ENCODE measurements at regions not wholly inside any gene's neighbourhood (a gene's known extent, or its start where the extent isn't known, plus 50 kb on each side); places are given as distances from the start of the nearest gene placed in this dataset.

DNA sequence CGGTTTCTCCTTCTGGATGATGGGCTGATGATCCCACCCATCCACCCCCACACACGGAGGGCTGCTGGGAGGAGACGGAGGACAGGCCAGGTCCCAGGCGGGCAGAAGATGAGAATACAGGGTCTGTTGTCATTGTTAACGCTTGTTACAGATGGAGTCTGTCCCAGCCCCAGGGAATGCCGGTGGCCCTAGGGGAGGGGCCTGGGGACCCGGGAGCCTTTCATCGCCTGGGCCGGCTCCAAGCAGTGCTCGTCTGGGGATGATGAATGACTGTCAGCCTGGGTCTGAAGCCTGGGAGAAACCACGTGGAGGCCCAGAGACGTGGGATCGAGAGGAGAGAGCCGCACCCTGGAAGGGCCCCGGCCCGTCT lies 69.2 kb downstream of the UNCX start:
- WGBS (ENCODE audit: low lambda C conversion rate), result 50% methylated on average over 14 of the region's 16 CpGs
- H3K27me3 ChIP-seq (ENCODE audit: insufficient read depth), result peaks cover 80% of the 10 kb centered on the region
- no peaks in the 10 kb centered on the region for H3K79me2 ChIP-seq (ENCODE audit: insufficient read depth)
- H3K27ac ChIP-seq (ENCODE audit: low read depth in 2 of 2, low read length in 1 of 2), result no peak overlapping the region
- no peak overlapping the region for H3K4me3 ChIP-seq (ENCODE audit: low read depth in 2 of 2, low read length in 1 of 2)
- no peaks in the 10 kb centered on the region for H4K20me1 ChIP-seq (ENCODE audit: insufficient read depth)
- H3K9me2 ChIP-seq, result no peaks in the 10 kb centered on the region
- DNase-seq, result peak; percentile 39
- CTCF ChIA-PET, result interaction anchor here (3.6 kb wide), 1 partner anchor 75 kb away, joined by 16 read pairs; no protein-coding TSS in a partner anchor
- no peak for TF ChIP-seq RCOR1 (IDR thresholded peaks at IDR 0.05; ENCODE audit: low read length)
- TF ChIP-seq, protein P1, sequence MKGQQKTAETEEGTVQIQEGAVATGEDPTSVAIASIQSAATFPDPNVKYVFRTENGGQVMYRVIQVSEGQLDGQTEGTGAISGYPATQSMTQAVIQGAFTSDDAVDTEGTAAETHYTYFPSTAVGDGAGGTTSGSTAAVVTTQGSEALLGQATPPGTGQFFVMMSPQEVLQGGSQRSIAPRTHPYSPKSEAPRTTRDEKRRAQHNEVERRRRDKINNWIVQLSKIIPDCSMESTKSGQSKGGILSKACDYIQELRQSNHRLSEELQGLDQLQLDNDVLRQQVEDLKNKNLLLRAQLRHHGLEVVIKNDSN (IDR thresholded peaks at IDR 0.05; ENCODE audit: borderline replicate concordance, low read depth), result no peak
- no peak for TF ChIP-seq SMC3 (IDR thresholded peaks at IDR 0.05; ENCODE audit: low read depth, low read length)
- no peak for TF ChIP-seq YY1 (IDR thresholded peaks at IDR 0.05; ENCODE audit: low read depth)
- no peak for TF ChIP-seq POLR2AphosphoS5 (IDR thresholded peaks at IDR 0.05; ENCODE audit: low read depth, low read length)
- TF ChIP-seq EP300 (IDR thresholded peaks at IDR 0.05; ENCODE audit: borderline replicate concordance in 1 of 2, low read depth in 1 of 2, low read length in 1 of 2), result no peak
- no peak for TF ChIP-seq FOXM1 (IDR thresholded peaks at IDR 0.05; ENCODE audit: low read depth)
- TF ChIP-seq GATA2 (CRISPR knock-in tag; IDR thresholded peaks at IDR 0.05), result no peak
- TF ChIP-seq FOSL2 (IDR thresholded peaks at IDR 0.05; ENCODE audit: borderline replicate concordance, low read depth), result no peak
- no peak for TF ChIP-seq JUND (IDR thresholded peaks at IDR 0.05)
- no peak overlapping the region for H3K4me2 ChIP-seq
- H3K4me1 ChIP-seq (ENCODE audit: control insufficient read depth in 1 of 2, insufficient read depth in 2 of 2, low read depth in 1 of 2, low read length in 1 of 2), result no peaks in the 10 kb centered on the region
- no peak overlapping the region for H3K9ac ChIP-seq
- POLR2A ChIA-PET, result no interaction called here
- H3F3A ChIP-seq (replicated peaks; ENCODE audit: insufficient read depth), result peaks cover 3% of the 10 kb centered on the region
- H2AFZ ChIP-seq (ENCODE audit: low read depth), result no peak overlapping the region
- H3K9me3 ChIP-seq, result no peaks in the 10 kb centered on the region
- H3K36me3 ChIP-seq (replicated peaks in 1 of 2; ENCODE audit: control insufficient read depth in 1 of 2, insufficient read depth in 2 of 2, low read length in 1 of 2), result no peaks in the 10 kb centered on the region

DNA sequence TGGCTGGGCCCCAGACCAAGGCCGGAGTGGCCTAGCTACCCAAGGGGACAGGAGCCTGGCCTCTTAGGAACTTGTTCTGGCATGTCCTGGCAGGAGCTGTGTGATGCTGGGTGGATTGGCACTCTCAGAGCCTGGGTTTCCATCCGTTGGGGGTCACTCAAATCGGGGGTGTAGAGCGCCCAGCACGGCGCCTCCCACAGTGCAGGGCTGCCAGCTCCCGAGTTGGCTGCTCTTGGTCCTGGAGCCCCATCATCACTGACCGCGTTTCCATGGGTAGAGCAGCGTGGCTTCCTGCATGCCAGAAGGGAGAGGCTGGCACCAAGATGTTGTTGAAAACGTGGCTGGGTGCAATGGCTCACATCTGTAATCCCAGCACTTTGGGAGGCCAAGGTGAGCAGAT lies 70.3 kb downstream of the UNCX start:
- Histone ChIP-seq H3K4me1 (ENCODE audit: control insufficient read depth in 1 of 2, insufficient read depth in 2 of 2, low read depth in 1 of 2, low read length in 1 of 2) (no peaks in the 10 kb centered on the region), H3K9me2 (no peaks in the 10 kb centered on the region), H3K9me3 (no peaks in the 10 kb centered on the region), H3K9ac (no peak overlapping the region), H3K4me3 (ENCODE audit: low read depth in 2 of 2, low read length in 1 of 2) (no peak overlapping the region), H2AFZ (ENCODE audit: low read depth) (no peak overlapping the region), H3K79me2 (ENCODE audit: insufficient read depth) (no peaks in the 10 kb centered on the region), H3F3A (replicated peaks; ENCODE audit: insufficient read depth) (peaks cover 1% of the 10 kb centered on the region), H3K27ac (ENCODE audit: low read depth in 2 of 2, low read length in 1 of 2) (no peak overlapping the region), H3K4me2 (no peak overlapping the region), H3K36me3 (replicated peaks in 1 of 2; ENCODE audit: control insufficient read depth in 1 of 2, insufficient read depth in 2 of 2, low read length in 1 of 2) (no peaks in the 10 kb centered on the region), H4K20me1 (ENCODE audit: insufficient read depth) (no peaks in the 10 kb centered on the region), H3K27me3 (ENCODE audit: insufficient read depth) (peaks cover 69% of the 10 kb centered on the region)
- CTCF ChIA-PET, result interaction anchor here (3.6 kb wide), 1 partner anchor 77 kb away, joined by 16 read pairs; no protein-coding TSS in a partner anchor
- DNase-seq, result peak; percentile 21
- POLR2A ChIA-PET, result no interaction called here
- 50% methylated on average over 10 of the region's 11 CpGs for WGBS (ENCODE audit: low lambda C conversion rate)
- no peak for TF ChIP-seq SIN3A (IDR thresholded peaks at IDR 0.05; ENCODE audit: borderline replicate concordance, low read depth, low read length)
- TF ChIP-seq EP300 (IDR thresholded peaks at IDR 0.05; ENCODE audit: borderline replicate concordance in 1 of 2, low read depth in 1 of 2, low read length in 1 of 2), result no peak
- no peak for TF ChIP-seq MEF2A (IDR thresholded peaks at IDR 0.05; ENCODE audit: borderline replicate concordance, low read depth)
- TF ChIP-seq GATA2 (CRISPR knock-in tag; IDR thresholded peaks at IDR 0.05), result no peak
- TF ChIP-seq, protein P2, sequence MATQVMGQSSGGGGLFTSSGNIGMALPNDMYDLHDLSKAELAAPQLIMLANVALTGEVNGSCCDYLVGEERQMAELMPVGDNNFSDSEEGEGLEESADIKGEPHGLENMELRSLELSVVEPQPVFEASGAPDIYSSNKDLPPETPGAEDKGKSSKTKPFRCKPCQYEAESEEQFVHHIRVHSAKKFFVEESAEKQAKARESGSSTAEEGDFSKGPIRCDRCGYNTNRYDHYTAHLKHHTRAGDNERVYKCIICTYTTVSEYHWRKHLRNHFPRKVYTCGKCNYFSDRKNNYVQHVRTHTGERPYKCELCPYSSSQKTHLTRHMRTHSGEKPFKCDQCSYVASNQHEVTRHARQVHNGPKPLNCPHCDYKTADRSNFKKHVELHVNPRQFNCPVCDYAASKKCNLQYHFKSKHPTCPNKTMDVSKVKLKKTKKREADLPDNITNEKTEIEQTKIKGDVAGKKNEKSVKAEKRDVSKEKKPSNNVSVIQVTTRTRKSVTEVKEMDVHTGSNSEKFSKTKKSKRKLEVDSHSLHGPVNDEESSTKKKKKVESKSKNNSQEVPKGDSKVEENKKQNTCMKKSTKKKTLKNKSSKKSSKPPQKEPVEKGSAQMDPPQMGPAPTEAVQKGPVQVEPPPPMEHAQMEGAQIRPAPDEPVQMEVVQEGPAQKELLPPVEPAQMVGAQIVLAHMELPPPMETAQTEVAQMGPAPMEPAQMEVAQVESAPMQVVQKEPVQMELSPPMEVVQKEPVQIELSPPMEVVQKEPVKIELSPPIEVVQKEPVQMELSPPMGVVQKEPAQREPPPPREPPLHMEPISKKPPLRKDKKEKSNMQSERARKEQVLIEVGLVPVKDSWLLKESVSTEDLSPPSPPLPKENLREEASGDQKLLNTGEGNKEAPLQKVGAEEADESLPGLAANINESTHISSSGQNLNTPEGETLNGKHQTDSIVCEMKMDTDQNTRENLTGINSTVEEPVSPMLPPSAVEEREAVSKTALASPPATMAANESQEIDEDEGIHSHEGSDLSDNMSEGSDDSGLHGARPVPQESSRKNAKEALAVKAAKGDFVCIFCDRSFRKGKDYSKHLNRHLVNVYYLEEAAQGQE (IDR thresholded peaks at IDR 0.05; ENCODE audit: low read depth, low read length), result no peak
- TF ChIP-seq EZH2phosphoT487 (IDR thresholded peaks at IDR 0.05; ENCODE audit: borderline replicate concordance, low read depth), result no peak
- TF ChIP-seq USF2 (IDR thresholded peaks at IDR 0.05; ENCODE audit: borderline replicate concordance, low read depth, low read length), result no peak
- TF ChIP-seq, protein P3, sequence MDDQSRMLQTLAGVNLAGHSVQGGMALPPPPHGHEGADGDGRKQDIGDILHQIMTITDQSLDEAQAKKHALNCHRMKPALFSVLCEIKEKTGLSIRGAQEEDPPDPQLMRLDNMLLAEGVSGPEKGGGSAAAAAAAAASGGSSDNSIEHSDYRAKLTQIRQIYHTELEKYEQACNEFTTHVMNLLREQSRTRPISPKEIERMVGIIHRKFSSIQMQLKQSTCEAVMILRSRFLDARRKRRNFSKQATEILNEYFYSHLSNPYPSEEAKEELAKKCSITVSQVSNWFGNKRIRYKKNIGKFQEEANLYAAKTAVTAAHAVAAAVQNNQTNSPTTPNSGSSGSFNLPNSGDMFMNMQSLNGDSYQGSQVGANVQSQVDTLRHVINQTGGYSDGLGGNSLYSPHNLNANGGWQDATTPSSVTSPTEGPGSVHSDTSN (IDR thresholded peaks at IDR 0.05), result no peak
- TF ChIP-seq, protein P4, sequence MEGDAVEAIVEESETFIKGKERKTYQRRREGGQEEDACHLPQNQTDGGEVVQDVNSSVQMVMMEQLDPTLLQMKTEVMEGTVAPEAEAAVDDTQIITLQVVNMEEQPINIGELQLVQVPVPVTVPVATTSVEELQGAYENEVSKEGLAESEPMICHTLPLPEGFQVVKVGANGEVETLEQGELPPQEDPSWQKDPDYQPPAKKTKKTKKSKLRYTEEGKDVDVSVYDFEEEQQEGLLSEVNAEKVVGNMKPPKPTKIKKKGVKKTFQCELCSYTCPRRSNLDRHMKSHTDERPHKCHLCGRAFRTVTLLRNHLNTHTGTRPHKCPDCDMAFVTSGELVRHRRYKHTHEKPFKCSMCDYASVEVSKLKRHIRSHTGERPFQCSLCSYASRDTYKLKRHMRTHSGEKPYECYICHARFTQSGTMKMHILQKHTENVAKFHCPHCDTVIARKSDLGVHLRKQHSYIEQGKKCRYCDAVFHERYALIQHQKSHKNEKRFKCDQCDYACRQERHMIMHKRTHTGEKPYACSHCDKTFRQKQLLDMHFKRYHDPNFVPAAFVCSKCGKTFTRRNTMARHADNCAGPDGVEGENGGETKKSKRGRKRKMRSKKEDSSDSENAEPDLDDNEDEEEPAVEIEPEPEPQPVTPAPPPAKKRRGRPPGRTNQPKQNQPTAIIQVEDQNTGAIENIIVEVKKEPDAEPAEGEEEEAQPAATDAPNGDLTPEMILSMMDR (IDR thresholded peaks at IDR 0.05), result no peak
- no peak for TF ChIP-seq RFX5 (IDR thresholded peaks at IDR 0.05; ENCODE audit: low read length)
- TF ChIP-seq RXRA (IDR thresholded peaks at IDR 0.05; ENCODE audit: borderline replicate concordance, low read depth), result no peak
